H54 (cell line): ENCODE measurements at regions not wholly inside any gene's neighbourhood (a gene's known extent, or its start where the extent isn't known, plus 50 kb on each side); places are given as distances from the start of the nearest gene placed in this dataset.
"Not testable (repeated sequence)": the region's sequence is repeated elsewhere in the genome, so short reads cannot be mapped to it uniquely, and the experiment has no call there.

ENCODE experiments used
- DNase-seq: peaks from one replicate; pipeline ENCODE4 v3.0.0; 2011; ENCODE audit warnings: low spot score, mixed read lengths; ENCODE audit not compliant: insufficient read length
- FAIRE-seq: peaks from 3 replicates; lab custom pipeline; 2011; peaks lifted over from hg19 to GRCh38; lab: Jason Lieb, UNC
- POLR2A ChIP-seq: IDR thresholded peaks from 2 replicates; pipeline ENCODE4 v1.6.1; 2011; ENCODE audit warnings: low read depth, mild to moderate bottlenecking, low read length

GRCh38 chr15:53133255-53133850 lies 343.2 kb upstream of the ONECUT1 start:
- FAIRE-seq (no peak), DNase-seq (no peak)
- no peak for TF ChIP-seq POLR2A

DNA sequence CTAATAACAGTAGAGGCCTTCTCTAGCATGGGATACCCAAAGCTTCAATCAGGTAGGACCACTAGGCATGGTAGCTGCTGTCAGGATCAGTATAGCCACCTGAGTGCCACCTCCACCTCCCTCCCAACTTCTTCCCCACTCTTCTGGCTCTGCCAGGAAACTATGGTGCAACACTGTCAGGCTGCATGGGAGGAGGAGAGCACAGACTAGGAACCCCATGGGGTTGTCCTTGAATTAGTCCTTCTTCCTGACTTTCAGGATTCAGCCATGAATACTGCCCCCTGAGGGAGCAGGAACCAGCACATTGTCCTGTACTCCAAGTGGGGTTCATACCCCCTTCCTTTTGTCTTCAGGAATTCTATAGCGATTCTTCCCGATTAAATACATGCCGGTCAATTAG lies 340.8 kb upstream of the ONECUT1 start:
- DNase-seq (no peak), FAIRE-seq (no peak)
- TF ChIP-seq POLR2A, result no peak

- DNase-seq (no peak), FAIRE-seq (no peak)
- no peak for TF ChIP-seq POLR2A
These were observed 339.2 kb upstream of the ONECUT1 start for GRCh38 chr15:53129121-53129904.

DNA sequence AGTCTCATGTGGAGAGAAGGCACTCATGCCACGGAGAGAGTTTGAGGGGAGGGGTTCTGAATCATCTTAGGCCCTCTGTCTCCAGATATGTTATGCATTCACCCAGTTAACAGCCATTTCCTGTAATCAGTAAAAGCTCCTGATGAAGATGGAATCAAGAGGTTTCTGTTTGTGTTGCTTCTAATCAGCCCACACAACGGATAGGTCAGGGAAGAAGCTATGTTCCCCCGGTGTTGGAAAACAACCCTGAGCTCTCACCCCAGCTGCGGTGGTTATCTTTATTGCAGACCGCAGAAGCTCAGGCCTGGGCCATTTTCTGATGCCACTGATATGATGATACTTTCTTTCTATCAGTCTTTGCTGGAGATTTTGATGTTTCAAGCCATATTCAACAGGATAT lies 338.5 kb upstream of the ONECUT1 start:
- no peak for DNase-seq
- FAIRE-seq, result no peak
- TF ChIP-seq POLR2A, result no peak

DNA sequence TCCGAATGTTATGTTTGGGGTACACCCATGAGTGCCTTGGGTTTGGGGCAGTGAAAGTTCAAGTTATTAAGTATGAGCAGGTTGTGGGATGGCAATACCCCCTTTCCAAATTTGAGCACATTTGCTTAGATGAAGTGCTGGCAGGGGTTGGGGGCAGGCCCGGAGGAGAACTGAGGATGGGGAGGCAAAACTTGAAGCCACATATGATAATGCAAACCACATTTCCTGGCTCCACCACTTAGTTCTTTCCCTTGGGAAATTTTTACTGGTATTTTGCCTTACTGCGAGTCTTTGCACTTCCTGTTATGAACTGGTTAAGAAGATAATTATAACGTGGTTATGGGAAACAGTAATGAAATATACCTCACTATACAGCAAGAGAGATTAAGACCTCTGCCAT lies 336.0 kb upstream of the ONECUT1 start:
- FAIRE-seq, result no peak
- no peak for TF ChIP-seq POLR2A

GRCh38 chr15:53122818-53123217 lies 332.7 kb upstream of the ONECUT1 start:
- no peak for TF ChIP-seq POLR2A
- DNase-seq, result no peak
- no peak for FAIRE-seq

More for the DNA sequence above, 336.0 kb upstream of the ONECUT1 start:
- no peak for DNase-seq

GRCh38 chr15:53116915-53117314 lies 326.8 kb upstream of the ONECUT1 start:
- DNase-seq, FAIRE-seq: not testable (repeated sequence)

- FAIRE-seq (no peak), DNase-seq (no peak)
These were observed 326.0 kb upstream of the ONECUT1 start for GRCh38 chr15:53116169-53116568.

GRCh38 chr15:53115563-53115962 lies 325.4 kb upstream of the ONECUT1 start:
- no peak for DNase-seq
- TF ChIP-seq POLR2A, result no peak
- no peak for FAIRE-seq

More at GRCh38 chr15:53116169-53116568, 326.0 kb upstream of the ONECUT1 start:
- TF ChIP-seq POLR2A, result no peak

DNA sequence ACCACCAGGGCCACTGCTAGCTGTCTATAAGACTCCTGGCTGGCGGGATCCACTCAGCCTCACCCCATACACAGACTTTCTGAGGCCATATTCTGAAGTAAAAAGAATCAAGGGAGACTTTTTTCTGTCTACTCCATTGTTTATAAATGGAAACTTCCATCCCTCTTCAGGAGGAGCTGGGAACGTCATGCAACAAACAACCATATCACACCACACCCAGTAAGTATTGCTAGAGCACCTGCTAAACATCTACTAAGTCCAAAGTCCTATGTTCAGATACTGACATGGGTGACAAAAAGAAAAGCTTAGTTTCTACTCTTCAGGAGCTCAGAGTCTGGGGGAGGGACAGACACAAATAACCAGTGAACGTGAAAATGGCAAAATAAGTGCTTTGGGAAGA lies 324.8 kb upstream of the ONECUT1 start:
- no peak for TF ChIP-seq POLR2A
- FAIRE-seq, result no peak

DNA sequence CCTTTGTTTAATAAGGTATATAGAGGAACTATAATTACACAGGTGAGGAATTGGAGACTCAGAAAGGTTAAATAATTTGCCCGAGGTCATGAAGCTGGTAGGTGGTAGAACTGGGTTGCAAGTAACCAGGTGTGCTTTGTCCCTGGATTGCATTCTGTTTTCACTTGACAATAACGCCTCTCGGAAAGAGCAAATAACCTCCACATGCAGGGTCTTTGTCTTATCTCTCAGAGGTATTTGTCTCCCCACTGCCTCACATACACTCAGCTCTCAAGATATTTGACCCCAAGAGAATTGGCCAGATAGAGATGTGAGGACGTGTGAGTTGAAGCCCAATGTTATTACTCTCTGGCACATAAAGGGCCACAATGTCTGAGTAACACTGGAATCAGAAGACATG lies 320.9 kb upstream of the ONECUT1 start:
- DNase-seq (no peak), FAIRE-seq (no peak)
- TF ChIP-seq POLR2A, result no peak

More for the DNA sequence above, 324.8 kb upstream of the ONECUT1 start:
- DNase-seq, result no peak

GRCh38 chr15:53108319-53108718 lies 318.2 kb upstream of the ONECUT1 start:
- TF ChIP-seq POLR2A, result no peak
- FAIRE-seq (no peak), DNase-seq (no peak)

- FAIRE-seq, result no peak
- TF ChIP-seq POLR2A, result no peak
- DNase-seq, result no peak
These were observed 317.7 kb upstream of the ONECUT1 start for GRCh38 chr15:53107855-53108254.

DNA sequence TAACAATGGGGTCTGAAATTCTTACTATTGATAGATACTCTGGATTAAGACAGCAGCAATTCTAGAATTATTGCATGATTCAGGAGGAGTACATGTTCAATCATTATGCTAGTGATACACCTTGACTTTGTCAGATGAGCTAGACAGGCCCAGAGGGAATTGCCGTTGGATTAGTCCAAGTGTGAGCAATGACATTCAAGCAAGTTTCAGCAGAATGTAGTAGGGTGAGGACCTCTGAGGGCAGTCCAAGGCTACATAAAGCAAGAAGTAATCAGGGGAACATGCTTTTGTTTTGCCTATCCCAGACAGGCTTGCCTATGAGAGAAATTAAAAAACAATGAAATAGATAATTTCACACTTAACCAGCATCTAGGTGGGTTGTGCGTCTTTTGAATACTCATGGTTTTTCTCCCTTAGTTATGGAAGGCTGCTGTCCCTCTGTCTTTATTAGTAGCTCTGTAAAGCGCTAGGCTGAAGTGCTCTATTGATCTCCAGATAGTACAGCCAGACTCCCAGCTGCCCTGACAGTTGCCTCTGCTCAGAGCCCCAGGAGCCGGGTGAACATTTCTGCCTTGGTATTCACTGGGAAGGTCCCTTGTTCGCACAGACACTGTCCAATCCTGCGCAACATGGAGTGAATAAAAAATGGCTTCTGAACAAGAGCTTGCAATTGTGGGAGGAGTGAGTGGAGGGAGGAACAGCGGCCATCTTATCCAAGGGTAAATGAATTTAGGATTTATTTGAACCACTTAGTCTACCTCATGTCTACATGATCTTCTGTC lies 316.6 kb upstream of the ONECUT1 start:
- FAIRE-seq (no peak), DNase-seq (no peak)
- no peak for TF ChIP-seq POLR2A
